Omental fat pad (tissue), 3 donors: ENCODE measurements at regions not wholly inside any gene's neighbourhood (a gene's known extent, or its start where the extent isn't known, plus 50 kb on each side); places are given as distances from the start of the nearest gene placed in this dataset.

ENCODE experiments used
- ATAC-seq: fragments of 150-250 bp; one replicate; pipeline ENCODE4 v1.9.1; 2016; ENCODE audit warnings: mild to moderate bottlenecking, moderate library complexity; ENCODE audit not compliant: low FRiP score
- DNase-seq: peaks from one replicate; pipeline ENCODE4 v3.0.0-alpha.2; 2019; ENCODE audit warnings: low spot score
- TF ChIP-seq, protein P1 (sequence below), 3 donors: fragments of 450-650 bp; IDR thresholded peaks; one replicate each; pipeline ENCODE4 v1.5.1; 2016 to 2017; ENCODE audit warnings: antibody characterized with exemption in 3 of 3, mild to moderate bottlenecking in 3 of 3, moderate library complexity in 2 of 3

- ATAC-seq = no peak
- TF ChIP-seq, protein P1, sequence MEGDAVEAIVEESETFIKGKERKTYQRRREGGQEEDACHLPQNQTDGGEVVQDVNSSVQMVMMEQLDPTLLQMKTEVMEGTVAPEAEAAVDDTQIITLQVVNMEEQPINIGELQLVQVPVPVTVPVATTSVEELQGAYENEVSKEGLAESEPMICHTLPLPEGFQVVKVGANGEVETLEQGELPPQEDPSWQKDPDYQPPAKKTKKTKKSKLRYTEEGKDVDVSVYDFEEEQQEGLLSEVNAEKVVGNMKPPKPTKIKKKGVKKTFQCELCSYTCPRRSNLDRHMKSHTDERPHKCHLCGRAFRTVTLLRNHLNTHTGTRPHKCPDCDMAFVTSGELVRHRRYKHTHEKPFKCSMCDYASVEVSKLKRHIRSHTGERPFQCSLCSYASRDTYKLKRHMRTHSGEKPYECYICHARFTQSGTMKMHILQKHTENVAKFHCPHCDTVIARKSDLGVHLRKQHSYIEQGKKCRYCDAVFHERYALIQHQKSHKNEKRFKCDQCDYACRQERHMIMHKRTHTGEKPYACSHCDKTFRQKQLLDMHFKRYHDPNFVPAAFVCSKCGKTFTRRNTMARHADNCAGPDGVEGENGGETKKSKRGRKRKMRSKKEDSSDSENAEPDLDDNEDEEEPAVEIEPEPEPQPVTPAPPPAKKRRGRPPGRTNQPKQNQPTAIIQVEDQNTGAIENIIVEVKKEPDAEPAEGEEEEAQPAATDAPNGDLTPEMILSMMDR (IDR thresholded peaks at IDR 0.05) = no peak
- no peak for DNase-seq
Measured at GRCh38 chr3:72088486-72089025, 303.6 kb upstream of the PROK2 start.

DNA sequence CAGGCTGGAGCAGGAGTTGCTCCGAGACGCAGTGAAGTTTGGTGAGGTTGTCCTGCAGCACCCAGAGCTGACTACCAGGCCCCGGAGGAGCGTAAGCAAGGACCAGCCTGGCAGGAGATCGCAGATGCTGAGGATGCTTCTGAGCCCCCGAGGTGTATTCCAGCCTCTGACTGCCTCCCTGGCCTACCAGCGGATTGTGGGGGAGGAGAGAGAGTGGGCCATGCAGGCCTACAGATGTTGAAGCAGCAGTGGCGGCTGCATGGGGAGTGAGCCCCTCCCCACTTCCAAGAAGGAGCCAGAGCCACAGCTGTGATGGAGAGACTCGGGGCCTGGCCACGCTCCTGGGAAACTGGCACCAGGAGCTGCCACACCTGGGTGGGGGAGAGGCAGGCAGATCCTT is 302.5 kb upstream of the PROK2 start:
- TF ChIP-seq, protein P1 (IDR thresholded peaks at IDR 0.05) = no peak
- no peak for ATAC-seq
- DNase-seq = no peak

DNA sequence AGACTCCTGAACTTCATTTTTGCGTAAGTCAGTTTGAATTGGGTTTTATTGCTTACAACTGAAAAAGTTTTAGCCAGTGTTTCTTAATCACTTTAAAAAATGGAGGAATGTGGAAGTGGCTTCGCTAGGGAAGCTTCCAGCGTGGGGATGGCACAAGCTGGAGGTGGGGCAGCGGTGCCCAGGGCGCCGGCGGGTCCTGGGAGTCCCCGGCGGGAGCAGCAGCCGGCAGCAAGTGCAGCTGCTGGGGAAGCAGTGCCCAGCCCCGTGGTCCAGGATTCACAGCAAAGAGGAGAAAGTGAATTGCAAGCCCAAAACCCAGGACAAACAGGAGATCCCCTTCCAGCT is 301.8 kb upstream of the PROK2 start:
- DNase-seq (no peak), ATAC-seq (no peak)
- TF ChIP-seq, protein P1 (IDR thresholded peaks at IDR 0.05) = no peak

DNA sequence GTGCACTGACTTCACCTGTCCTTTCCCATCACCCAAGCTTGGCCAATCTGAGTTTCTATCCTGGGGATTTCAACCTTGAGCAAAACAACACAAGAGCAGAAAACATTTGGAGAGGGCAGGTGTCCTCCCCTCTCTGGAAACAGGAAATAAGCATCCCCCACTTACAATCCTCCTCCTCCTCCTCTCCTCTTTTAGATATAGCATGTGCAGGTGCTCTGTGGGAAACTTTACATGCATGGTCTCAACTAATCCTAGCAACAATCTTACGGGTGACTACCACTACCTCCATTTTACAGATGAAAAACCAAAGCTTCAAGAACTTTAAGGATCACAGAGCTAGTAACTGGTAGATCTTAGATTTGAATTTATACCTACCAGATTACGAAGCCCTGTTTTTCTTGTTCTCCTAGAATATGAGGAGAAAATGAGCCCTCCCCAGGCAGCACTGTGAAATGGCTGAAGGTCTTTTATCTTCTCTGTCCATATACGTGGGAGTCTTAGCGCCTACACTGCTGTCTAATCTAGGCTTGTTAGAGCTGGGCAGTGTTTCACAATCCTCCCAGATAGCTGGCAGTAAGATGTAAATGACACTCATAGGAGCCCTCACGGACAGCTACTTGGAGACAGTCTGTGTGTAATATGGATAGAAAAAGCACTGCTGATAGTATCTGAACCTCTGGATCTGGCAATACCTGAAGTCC is 301.2 kb upstream of the PROK2 start:
- TF ChIP-seq, protein P1 (IDR thresholded peaks at IDR 0.05) = no peak
- DNase-seq = no peak
- ATAC-seq = peak; percentile 80

- TF ChIP-seq, protein P1 (IDR thresholded peaks at IDR 0.05) = no peak
- DNase-seq (no peak), ATAC-seq (no peak)
Measured at GRCh38 chr3:72085036-72085435, 300.1 kb upstream of the PROK2 start.

- ATAC-seq (no peak), DNase-seq (no peak)
- TF ChIP-seq, protein P1 (IDR thresholded peaks at IDR 0.05) = no peak
Measured at GRCh38 chr3:72082776-72083462, 298.0 kb upstream of the PROK2 start.
